Globus pallidus (tissue), 1 donor: ENCODE measurements at regions not wholly inside any gene's neighbourhood (a gene's known extent, or its start where the extent isn't known, plus 50 kb on each side); places are given as distances from the start of the nearest gene placed in this dataset.
"Not testable (repeated sequence)": the region's sequence is repeated elsewhere in the genome, so short reads cannot be mapped to it uniquely, and the experiment has no call there.

Experiments
- DNase-seq: peaks from one replicate; pipeline ENCODE4 v3.0.0-alpha.2; 2015; ENCODE audit warnings: low spot score

GRCh38 chr2:195572895-195573683, 83.9 kb upstream of the SLC39A10 start:
- no peak for DNase-seq

DNA sequence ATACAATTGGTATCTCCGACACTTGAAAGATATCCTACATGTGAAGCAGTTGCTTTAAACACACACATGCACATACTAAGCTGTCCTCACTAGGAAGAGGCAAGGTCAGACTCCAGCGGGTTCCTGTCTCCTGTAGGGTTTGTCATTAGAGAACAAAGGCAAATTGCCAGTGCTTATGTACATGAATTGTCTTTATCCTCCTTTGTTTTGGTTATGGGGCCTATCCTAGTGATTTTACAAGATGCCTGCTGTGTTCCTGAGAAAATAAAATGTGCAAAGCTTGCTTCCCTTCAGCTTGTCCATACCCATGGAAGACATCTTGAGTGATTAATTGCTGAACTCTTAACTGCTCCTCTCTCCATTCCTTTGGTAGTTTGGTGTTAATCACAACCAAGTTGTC, 86.7 kb upstream of the SLC39A10 start:
- no peak for DNase-seq

GRCh38 chr2:195569255-195569654, 87.8 kb upstream of the SLC39A10 start:
- DNase-seq = no peak

DNA sequence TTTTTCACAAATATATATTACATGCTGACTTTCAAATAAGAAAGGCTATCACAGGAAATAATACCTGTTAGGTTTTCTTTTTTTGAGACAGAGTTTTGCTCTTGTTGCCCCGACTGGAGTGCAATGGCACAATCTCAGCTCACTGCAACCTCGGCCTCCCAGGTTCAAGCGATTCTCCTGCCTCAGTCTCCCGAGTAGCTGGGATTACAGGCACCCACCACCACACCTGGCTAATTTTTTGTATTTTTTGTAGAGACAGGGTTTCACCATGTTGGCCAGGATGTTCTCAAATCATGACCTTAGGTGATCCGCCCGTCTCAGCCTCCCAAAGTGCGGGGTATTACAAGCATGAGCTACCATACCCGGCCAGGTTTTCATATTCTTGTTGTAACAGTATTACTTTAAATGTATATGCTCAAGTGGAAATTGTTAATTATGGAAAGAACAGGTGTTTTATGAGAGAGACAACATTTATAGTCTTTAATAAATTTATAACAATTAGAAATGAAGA, 92.3 kb upstream of the SLC39A10 start:
- DNase-seq = not testable (repeated sequence)

- no peak for DNase-seq
These were observed 93.0 kb upstream of the SLC39A10 start for GRCh38 chr2:195563857-195564512.

DNA sequence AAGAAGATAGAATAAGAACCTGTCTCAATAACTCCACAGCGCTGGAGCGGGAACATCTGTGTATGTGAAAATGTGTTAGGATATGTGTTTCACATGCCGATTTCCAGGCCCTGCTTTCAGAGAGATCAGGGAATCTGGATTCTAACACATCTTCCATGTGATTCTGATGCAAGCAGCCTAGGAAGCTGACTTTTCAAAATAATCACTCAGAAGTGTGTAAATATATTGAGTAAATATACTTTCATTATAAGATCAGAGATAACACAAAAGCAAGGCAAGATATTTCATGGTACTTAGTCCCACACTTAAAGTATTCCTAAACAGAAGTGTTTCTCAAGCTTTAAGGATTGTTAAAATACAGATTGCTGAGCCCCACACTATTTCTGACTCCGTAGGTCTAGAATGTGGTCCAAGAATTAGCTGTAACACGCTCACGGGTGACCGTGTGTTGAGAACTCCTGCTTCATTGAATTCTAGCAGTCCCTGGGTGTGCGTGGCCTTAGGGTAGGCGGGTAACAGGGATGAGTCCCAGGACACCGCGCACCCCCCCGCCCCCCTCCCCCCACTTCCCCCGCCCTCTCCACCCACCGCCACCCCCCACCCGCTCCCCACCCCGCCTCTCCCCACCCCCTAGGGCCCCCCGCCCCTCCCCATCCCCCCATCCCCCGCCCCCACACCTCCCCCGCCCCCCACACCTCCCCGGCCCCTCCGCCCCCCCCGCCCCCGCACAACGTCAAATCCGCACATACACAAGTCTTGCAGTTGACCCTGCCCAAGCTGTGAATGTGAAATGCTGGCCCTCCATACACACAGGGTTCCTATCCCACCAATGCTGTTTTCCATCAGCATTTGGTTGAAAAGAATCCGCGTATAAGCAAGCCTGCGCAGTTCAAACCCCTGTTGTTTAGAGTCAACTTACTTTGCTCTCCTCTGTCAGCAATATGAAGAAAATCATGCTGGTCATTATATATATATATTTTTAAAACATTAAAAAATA, 94.2 kb upstream of the SLC39A10 start:
- no peak for DNase-seq

DNA sequence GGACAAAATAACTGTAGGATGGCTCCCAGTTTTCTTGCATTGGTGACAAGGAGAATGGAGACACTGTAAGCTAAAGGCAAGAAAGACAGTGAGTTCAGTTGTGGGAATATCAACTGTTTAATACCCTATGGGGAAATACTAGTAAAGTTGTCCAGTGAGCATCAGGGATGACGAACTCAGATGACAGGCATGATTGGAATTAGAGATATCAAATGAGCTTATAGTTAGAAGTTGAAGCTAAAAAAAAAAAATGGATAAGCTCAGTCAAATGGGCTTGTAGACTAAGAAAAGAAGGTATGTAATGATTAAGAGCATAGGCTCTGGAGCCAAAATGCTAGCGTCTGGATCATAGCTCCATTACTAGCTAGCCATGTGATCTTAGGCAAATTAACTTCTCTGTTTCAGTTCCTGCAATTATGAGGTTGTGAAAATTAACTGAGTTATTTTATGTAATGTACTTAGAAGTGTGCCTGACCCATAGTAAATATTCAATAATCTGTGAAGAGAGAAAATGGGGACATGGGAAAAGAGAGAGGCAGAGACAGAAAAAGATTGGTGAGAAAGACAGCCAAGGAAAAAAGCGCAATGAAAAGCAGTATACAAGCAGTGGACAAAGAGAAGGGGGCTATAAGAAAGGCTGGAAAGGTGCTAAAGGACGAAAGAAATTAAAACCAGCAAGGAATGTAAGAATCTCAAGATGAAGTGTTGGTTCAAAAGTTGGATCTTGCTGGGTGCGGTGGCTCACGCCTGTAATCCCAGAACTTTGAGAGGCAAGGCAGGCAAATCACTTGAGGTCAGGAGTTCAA, 95.7 kb upstream of the SLC39A10 start:
- DNase-seq = no peak

GRCh38 chr2:195560209-195560895, 96.7 kb upstream of the SLC39A10 start:
- no peak for DNase-seq

DNA sequence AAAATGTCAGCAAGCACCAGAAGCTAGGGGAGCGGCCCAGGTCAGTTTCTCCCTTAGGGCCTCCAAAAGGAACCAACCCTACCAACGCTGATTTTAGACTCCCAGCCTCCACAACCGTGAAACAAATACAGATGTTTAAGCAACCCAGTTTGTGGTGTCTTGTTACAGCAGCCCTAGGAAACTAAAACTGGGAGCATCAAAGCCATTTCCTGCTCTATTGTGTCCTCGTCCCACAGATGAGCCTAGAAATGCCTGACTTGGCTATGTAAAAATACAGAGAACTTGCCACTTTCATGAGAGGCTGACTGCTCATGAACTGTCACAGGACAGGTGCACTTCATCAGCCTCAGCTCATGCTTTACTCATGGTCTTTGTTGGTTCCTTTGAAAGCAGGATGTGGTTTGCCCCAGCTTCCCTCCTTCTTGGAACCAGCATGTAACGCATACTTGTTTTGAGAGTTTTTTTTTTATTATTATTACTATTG, 97.6 kb upstream of the SLC39A10 start:
- no peak for DNase-seq

DNA sequence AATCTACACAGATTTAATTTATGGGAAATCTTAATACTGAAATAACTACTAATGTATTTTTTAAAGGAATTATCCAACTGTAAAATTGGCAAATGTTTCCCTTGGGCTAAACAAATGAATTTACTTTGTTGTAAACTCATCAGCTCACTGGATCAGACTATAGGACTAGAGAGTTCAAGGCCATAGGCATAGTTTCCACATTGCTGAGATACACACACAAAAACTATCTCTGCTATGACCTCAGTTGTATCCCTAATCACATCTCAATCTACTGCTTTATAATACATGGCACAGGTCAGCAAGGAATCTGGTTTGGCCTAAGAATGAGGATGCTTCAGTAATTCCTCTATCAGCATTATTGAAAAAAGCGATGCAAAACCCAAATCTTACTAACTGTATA, 101.1 kb upstream of the SLC39A10 start:
- DNase-seq = no peak

- DNase-seq = no peak
These were observed 104.4 kb upstream of the SLC39A10 start for GRCh38 chr2:195552581-195552980.

DNA sequence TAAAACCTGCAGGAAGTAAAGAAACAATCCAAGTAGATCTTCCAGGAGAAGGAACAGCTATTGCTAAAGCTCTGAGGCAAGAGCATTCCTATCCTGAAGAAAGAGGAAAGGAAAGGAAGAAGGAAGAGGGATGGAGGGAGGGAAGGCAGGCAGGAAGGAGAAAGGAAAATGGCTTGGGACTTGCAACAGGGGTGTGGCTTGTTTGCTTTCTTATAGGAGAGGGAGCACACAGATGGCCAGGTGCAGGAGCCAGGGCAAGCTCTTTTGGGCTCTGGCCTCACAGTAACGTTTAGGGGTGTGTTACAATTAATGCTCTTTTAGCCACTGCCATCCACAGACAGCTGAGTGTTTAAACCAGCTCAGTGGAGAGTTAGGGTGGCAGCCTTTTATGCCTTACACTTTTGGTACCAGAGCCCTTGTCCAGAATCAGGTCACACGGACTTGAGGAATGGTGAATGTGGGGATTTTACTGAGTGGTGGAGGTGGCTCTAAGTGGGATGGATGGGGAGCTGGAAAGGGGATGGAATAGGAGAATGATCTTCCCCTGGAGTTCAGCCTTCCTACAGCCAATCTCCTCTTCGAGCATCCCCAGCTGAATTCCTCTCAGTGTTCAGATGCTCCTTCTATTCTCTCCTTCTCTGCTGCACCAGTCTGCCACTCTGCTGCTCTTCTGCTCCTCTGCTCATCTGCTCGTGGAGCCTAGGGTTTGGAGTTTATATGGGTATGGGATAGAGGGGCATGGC, 108.7 kb upstream of the SLC39A10 start:
- DNase-seq = no peak

DNA sequence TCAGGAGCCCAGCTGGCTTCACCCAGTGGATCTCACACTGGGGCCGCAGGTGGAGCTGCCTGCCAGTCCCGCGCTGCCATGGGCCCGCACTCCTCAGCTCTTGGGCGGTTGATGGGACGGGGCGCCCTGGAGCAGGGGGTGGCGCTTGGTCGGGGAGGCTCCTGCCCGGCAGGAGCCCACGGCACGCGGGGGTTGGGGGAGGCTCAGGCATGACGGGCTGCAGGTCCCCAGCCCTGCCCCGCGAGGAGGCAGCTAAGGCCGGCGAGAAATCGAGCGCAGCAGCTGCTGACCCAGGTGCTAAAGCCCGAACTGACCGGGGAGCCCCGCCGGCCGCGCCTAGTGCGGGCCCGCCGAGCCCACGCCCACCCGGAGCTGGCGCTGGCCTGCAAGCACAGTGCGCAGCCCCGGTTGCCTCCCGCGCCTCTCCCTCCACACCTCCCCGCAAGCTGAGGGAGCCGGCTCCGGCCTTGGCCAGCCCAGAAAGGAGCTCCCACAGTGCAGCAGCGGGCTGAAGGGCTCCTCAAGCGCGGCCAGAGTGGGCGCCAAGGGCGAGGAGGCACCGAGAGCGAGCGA, 109.7 kb upstream of the SLC39A10 start:
- not testable (repeated sequence) for DNase-seq

- DNase-seq = no peak
These were observed 111.2 kb upstream of the SLC39A10 start for GRCh38 chr2:195545811-195546210.

DNA sequence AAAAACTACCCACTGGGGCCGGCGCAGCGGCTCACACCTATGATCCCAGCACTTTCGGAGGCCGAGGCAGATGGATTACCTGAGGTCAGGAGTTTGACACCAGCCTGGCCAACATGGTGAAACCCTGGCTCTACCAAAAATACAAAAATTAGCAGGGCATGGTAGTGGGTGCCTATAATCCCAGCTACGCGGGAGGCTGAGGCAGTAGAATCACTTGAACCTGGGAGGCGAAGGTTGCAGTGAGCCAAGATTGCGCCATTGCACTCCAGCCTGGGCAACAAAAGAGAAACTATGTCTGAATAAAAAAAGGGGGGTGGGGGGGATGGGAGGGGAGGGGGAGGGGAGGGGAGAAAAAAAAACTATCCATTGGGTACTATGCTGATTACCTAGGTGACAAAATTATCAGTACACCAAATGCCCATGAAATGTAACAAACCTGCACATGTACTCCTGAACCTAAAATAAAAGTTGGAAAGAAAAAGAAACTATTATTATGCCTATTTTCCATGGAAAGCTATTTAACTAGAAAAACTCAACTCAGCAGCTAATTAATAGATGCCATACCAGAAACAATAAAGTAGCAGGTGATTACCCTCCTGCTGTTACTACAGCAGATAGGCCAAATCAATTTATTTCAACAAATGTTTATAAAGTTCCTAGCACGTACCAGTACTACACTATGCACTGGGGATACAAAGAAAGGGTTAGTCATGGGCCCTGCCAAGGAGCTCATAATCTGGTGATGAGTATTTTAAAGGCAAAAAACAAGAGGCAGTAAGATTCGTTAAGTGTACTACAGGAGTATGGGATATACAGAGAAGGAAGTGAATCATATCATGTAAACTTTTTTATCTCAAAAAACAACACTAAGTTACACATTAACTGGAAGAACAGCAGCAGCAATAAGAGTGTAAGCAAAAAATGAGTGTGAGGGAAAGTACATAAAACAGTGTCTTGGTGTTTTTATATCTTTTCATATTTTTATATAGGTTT, 112.8 kb upstream of the SLC39A10 start:
- no peak for DNase-seq

GRCh38 chr2:195543063-195543462, 114.0 kb upstream of the SLC39A10 start:
- no peak for DNase-seq

- DNase-seq = no peak
These were observed 115.0 kb upstream of the SLC39A10 start for GRCh38 chr2:195542067-195542466.

- no peak for DNase-seq
These were observed 118.1 kb upstream of the SLC39A10 start for GRCh38 chr2:195538937-195539336.
